HL-60 (cell line): ENCODE measurements at regions not wholly inside any gene's neighbourhood (a gene's known extent, or its start where the extent isn't known, plus 50 kb on each side); places are given as distances from the start of the nearest gene placed in this dataset.

ENCODE experiments used
- DNase-seq, 2 experiments: peaks; one replicate each; pipeline ENCODE4 v3.0.0-alpha.2; 2010 to 2020; ENCODE audit warnings: low read depth in 1 of 2, low spot score in 1 of 2
- H3K27ac ChIP-seq: fragments of 250-450 bp; sonication (Bioruptor Pico); replicated peaks from 2 replicates; pipeline ENCODE4 v1.5.1; 2020; ENCODE audit warnings: mild to moderate bottlenecking, moderate library complexity
- H3K27me3 ChIP-seq: fragments of 250-450 bp; sonication (Bioruptor Pico); 2 replicates; pipeline ENCODE4 v1.5.1; 2021; ENCODE audit warnings: mild to moderate bottlenecking, moderate library complexity; ENCODE audit not compliant: insufficient read depth, poor library complexity, severe bottlenecking
- H3K4me3 ChIP-seq: replicated peaks from 2 replicates; pipeline ENCODE4 v1.5.1; 2011; ENCODE audit warnings: mild to moderate bottlenecking, control low read depth, low read length; ENCODE audit not compliant: insufficient read depth
- GABPA ChIP-seq: IDR thresholded peaks from 2 replicates; pipeline ENCODE4 v1.6.1; 2012; ENCODE audit warnings: low read depth
- POLR2AphosphoS5 ChIP-seq: IDR thresholded peaks from 2 replicates; pipeline ENCODE4 v1.6.1; 2012; ENCODE audit warnings: low read depth
- SPI1 ChIP-seq: IDR thresholded peaks from 2 replicates; pipeline ENCODE4 v1.6.1; 2012; ENCODE audit warnings: low read depth, mild to moderate bottlenecking, borderline replicate concordance
- TF ChIP-seq, protein P1 (sequence below): IDR thresholded peaks from 2 replicates; pipeline ENCODE4 v1.6.1; 2012; ENCODE audit warnings: low read depth; ENCODE audit not compliant: insufficient replicate concordance
- TF ChIP-seq, protein P2 (sequence below): IDR thresholded peaks from one replicate; pipeline ENCODE4 v1.5.1; 2011; ENCODE audit warnings: low read length, control low read depth, inconsistent platforms; ENCODE audit not compliant: insufficient read depth

DNA sequence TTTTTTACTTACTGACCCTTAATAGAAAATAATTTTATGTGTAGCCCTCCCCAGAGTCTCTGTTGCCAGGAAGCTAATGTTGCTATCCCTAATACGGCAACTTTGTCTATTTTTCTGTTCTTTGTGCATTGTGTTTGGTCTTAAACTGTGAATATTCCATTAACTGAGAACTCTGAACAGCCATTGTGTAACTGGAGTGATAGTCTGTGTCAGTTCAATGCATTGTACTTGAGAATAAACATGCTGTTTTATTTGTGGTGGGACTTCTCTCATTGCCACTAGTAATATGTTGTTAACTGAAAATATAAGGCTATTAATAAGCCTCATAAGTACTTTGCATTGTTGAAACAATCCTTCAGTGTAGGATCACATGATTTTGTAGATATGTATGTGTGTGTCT is 278.3 kb upstream of the DMRT1 start:
- Histone ChIP-seq H3K27me3 (peaks cover 3% of the 10 kb centered on the region), H3K4me3 (no peak overlapping the region), H3K27ac (no peak overlapping the region)
- TF ChIP-seq, protein P1, sequence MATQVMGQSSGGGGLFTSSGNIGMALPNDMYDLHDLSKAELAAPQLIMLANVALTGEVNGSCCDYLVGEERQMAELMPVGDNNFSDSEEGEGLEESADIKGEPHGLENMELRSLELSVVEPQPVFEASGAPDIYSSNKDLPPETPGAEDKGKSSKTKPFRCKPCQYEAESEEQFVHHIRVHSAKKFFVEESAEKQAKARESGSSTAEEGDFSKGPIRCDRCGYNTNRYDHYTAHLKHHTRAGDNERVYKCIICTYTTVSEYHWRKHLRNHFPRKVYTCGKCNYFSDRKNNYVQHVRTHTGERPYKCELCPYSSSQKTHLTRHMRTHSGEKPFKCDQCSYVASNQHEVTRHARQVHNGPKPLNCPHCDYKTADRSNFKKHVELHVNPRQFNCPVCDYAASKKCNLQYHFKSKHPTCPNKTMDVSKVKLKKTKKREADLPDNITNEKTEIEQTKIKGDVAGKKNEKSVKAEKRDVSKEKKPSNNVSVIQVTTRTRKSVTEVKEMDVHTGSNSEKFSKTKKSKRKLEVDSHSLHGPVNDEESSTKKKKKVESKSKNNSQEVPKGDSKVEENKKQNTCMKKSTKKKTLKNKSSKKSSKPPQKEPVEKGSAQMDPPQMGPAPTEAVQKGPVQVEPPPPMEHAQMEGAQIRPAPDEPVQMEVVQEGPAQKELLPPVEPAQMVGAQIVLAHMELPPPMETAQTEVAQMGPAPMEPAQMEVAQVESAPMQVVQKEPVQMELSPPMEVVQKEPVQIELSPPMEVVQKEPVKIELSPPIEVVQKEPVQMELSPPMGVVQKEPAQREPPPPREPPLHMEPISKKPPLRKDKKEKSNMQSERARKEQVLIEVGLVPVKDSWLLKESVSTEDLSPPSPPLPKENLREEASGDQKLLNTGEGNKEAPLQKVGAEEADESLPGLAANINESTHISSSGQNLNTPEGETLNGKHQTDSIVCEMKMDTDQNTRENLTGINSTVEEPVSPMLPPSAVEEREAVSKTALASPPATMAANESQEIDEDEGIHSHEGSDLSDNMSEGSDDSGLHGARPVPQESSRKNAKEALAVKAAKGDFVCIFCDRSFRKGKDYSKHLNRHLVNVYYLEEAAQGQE: no peak
- no peak for TF ChIP-seq POLR2AphosphoS5
- no peak for TF ChIP-seq SPI1
- TF ChIP-seq GABPA: no peak
- TF ChIP-seq, protein P2, sequence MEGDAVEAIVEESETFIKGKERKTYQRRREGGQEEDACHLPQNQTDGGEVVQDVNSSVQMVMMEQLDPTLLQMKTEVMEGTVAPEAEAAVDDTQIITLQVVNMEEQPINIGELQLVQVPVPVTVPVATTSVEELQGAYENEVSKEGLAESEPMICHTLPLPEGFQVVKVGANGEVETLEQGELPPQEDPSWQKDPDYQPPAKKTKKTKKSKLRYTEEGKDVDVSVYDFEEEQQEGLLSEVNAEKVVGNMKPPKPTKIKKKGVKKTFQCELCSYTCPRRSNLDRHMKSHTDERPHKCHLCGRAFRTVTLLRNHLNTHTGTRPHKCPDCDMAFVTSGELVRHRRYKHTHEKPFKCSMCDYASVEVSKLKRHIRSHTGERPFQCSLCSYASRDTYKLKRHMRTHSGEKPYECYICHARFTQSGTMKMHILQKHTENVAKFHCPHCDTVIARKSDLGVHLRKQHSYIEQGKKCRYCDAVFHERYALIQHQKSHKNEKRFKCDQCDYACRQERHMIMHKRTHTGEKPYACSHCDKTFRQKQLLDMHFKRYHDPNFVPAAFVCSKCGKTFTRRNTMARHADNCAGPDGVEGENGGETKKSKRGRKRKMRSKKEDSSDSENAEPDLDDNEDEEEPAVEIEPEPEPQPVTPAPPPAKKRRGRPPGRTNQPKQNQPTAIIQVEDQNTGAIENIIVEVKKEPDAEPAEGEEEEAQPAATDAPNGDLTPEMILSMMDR: no peak
- no peak for DNase-seq

DNA sequence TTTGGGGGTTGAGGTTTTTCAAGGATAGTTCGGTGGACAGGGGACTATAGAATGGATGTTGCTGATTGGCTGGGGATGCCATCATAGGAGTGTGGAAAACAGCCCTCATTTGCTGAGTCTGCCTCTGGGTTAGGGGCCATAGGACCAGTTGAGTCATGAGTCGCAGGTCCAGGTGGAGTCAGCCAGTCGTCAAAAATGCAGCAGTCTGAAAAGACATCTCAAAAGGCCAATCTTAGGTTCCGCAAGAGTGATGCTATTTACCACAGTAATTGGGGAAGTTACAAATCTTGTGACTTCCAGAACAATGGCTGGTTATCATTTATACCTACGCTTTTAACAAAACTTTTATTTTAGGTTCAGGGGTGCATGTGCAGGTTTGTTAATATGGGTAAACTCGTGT is 276.0 kb upstream of the DMRT1 start:
- H3K27ac ChIP-seq: no peak overlapping the region
- H3K4me3 ChIP-seq: no peak overlapping the region
- no peak for DNase-seq
- no peaks in the 10 kb centered on the region for H3K27me3 ChIP-seq
- TF ChIP-seq POLR2AphosphoS5: no peak
- no peak for TF ChIP-seq GABPA
- no peak for TF ChIP-seq SPI1
- TF ChIP-seq, protein P1: no peak
- TF ChIP-seq, protein P2: no peak

DNA sequence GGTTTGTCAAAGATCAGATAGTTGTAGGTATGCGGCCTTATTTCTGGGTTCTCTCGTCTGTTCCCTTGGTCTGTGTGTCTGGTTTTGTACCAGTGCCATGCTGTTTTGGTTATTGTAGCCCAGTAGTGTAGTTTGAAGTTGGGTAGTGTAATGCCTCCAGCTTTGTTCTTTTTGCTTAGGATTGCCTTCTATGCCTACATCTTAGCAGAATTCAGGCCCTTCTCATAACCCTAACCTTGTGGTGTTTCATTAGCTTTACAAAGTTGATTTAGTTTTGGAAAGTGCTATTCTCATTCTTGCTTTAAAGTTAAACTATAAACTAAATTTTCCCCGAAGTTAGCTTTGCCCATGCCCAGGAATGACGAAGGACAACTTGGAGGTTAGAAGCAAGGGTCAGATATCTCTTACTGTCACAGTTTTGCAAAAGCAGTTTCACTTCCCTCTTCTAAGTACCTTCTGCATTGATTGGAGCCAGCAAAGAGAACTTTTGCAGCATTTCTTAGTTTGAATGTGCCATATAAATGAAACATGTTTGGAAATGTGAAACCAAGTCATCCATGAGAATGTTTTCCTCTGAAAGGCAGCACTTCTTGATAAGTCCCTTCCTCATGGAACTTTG is 274.3 kb upstream of the DMRT1 start:
- TF ChIP-seq, protein P1: no peak
- TF ChIP-seq SPI1 (0 out of 2 replicates have a peak, but pooled peaks have one; percentile 21), POLR2AphosphoS5 (no peak), GABPA (no peak)
- TF ChIP-seq, protein P2: no peak
- Histone ChIP-seq H3K27ac (no peak overlapping the region), H3K27me3 (no peaks in the 10 kb centered on the region), H3K4me3 (no peak overlapping the region)
- peak in 1 of 2 experiments; percentile 3 for DNase-seq
